IMR-90 (cell line): ENCODE measurements at regions not wholly inside any gene's neighbourhood (a gene's known extent, or its start where the extent isn't known, plus 50 kb on each side); places are given as distances from the start of the nearest gene placed in this dataset.

Experiments used
- ATAC-seq: fragments of 200-7000 bp; cut with Tn5 transposase; 2 replicates; pipeline ENCODE4 v1.9.1; 2020; ENCODE audit warnings: low read depth, mild to moderate bottlenecking, moderate library complexity
- BruUV-seq: library from RNA; stranded (reverse); fragments of 400-500 nt; replicated peaks from 2 replicates; lab custom pipeline; 2021; lab: Mats Ljungman, UMichigan
- CTCF ChIA-PET: fragments of 300-600 bp; formaldehyde crosslinking; extraction: SDS; loops from one replicate; lab custom pipeline; 2021; ENCODE audit warnings: antibody characterized with exemption; lab: Yijun Ruan, JAX
- POLR2A ChIA-PET: fragments of 300-600 bp; sonication (Branson Sonifier 250); formaldehyde crosslinking; loops from one replicate; lab custom pipeline; 2022; ENCODE audit warnings: antibody characterized with exemption; ENCODE audit not compliant: unreplicated experiment; lab: Charles Lee
- DNase-seq: peaks from one replicate; pipeline ENCODE4 v3.0.0; 2013
- H2AFZ ChIP-seq: replicated peaks from 2 replicates; pipeline ENCODE3; 2013; ENCODE audit warnings: low read length, mild to moderate bottlenecking; ENCODE audit not compliant: poor library complexity
- H2AK5ac ChIP-seq: 2 replicates; pipeline ENCODE4 v1.6.1; 2013; ENCODE audit warnings: low read depth, low read length, inconsistent platforms
- H2AK9ac ChIP-seq: replicated peaks from 2 replicates; pipeline ENCODE3; 2013; ENCODE audit warnings: mild to moderate bottlenecking, low read depth, low read length, moderate library complexity; ENCODE audit not compliant: poor library complexity
- H2BK120ac ChIP-seq: 2 replicates; pipeline ENCODE4 v1.6.1; 2013; ENCODE audit warnings: low read depth, low read length, inconsistent platforms
- H2BK15ac ChIP-seq: 3 replicates; pipeline ENCODE4 v1.6.1; 2013; ENCODE audit warnings: low read depth, low read length, inconsistent platforms
- H2BK20ac ChIP-seq: 2 replicates; pipeline ENCODE4 v1.6.1; 2013; ENCODE audit warnings: low read depth, mild to moderate bottlenecking, inconsistent platforms, low read length, moderate library complexity
- H2BK5ac ChIP-seq: 2 replicates; pipeline ENCODE4 v1.6.1; 2013; ENCODE audit warnings: mild to moderate bottlenecking, low read depth, low read length, inconsistent platforms; ENCODE audit not compliant: poor library complexity, severe bottlenecking
- H3K14ac ChIP-seq: replicated peaks from 2 replicates; pipeline ENCODE4 v1.6.1; 2013; ENCODE audit warnings: low read depth, low read length, inconsistent platforms
- H3K18ac ChIP-seq: 2 replicates; pipeline ENCODE4 v1.6.1; 2013; ENCODE audit warnings: low read depth, low read length, control low read depth
- H3K23ac ChIP-seq: 2 replicates; pipeline ENCODE4 v1.6.1; 2013; ENCODE audit warnings: low read depth, low read length, inconsistent platforms
- H3K27ac ChIP-seq: 2 replicates; pipeline ENCODE4 v1.5.1; 2013; ENCODE audit warnings: mild to moderate bottlenecking, control low read depth, low read length; ENCODE audit not compliant: insufficient read depth
- H3K27me3 ChIP-seq: 2 replicates; pipeline ENCODE4 v1.6.1; 2013; ENCODE audit warnings: low read length; ENCODE audit not compliant: control insufficient read depth, insufficient read depth
- H3K36me3 ChIP-seq: 2 replicates; pipeline ENCODE4 v1.6.1; 2013; ENCODE audit warnings: low read length, mixed read lengths; ENCODE audit not compliant: control insufficient read depth, insufficient read depth
- H3K4ac ChIP-seq: 2 replicates; pipeline ENCODE4 v1.6.1; 2013; ENCODE audit warnings: low read depth, low read length, inconsistent platforms
- H3K4me1 ChIP-seq: 2 replicates; pipeline ENCODE4 v1.6.1; 2013; ENCODE audit warnings: low read length, mixed read lengths; ENCODE audit not compliant: control insufficient read depth, insufficient read depth
- H3K4me2 ChIP-seq: 2 replicates; pipeline ENCODE4 v1.6.1; 2013; ENCODE audit warnings: low read depth, mild to moderate bottlenecking, control low read depth, low read length, moderate library complexity
- H3K4me3 ChIP-seq: 2 replicates; pipeline ENCODE4 v1.5.1; 2013; ENCODE audit warnings: low read depth, mild to moderate bottlenecking, control low read depth, low read length, moderate library complexity; ENCODE audit not compliant: insufficient read depth
- H3K56ac ChIP-seq: 2 replicates; pipeline ENCODE4 v1.6.1; 2013; ENCODE audit warnings: low read length, inconsistent platforms; ENCODE audit not compliant: insufficient read depth; ENCODE audit errors: extremely low read depth
- H3K79me1 ChIP-seq, 2 experiments: 2 replicates each; pipeline ENCODE4 v1.6.1; 2013; ENCODE audit warnings: low read length in 2 of 2, inconsistent platforms in 1 of 2, low read depth in 1 of 2
- H3K9ac ChIP-seq: 2 replicates; pipeline ENCODE4 v1.6.1; 2013; ENCODE audit warnings: low read depth, low read length, control low read depth
- H3K9me1 ChIP-seq: 2 replicates; pipeline ENCODE4 v1.6.1; 2013; ENCODE audit warnings: low read length, inconsistent platforms; ENCODE audit not compliant: insufficient read depth
- H3K9me3 ChIP-seq: 2 replicates; pipeline ENCODE4 v1.6.1; 2013; ENCODE audit warnings: low read length; ENCODE audit not compliant: control insufficient read depth, insufficient read depth
- H4K20me1 ChIP-seq: 2 replicates; pipeline ENCODE4 v1.6.1; 2013; ENCODE audit warnings: low read length, inconsistent platforms; ENCODE audit not compliant: insufficient read depth
- H4K5ac ChIP-seq: 2 replicates; pipeline ENCODE4 v1.6.1; 2013; ENCODE audit warnings: mild to moderate bottlenecking, low read depth, low read length, control low read depth
- H4K8ac ChIP-seq, 2 experiments: 2 replicates each; pipeline ENCODE4 v1.6.1; 2013; ENCODE audit warnings: low read depth in 2 of 2, low read length in 2 of 2, control low read depth in 1 of 2, inconsistent platforms in 1 of 2
- H4K91ac ChIP-seq: 2 replicates; pipeline ENCODE4 v1.6.1; 2013; ENCODE audit warnings: low read depth, low read length, inconsistent platforms; ENCODE audit not compliant: insufficient read depth
- CEBPB ChIP-seq: IDR thresholded peaks from 2 replicates; pipeline ENCODE4 v1.6.1; 2012; ENCODE audit warnings: low read depth, low read length, improper control_type of control experiment
- CHD1 ChIP-seq: IDR thresholded peaks from 2 replicates; pipeline ENCODE4 v1.6.1; 2012; ENCODE audit warnings: low read depth, low read length, improper control_type of control experiment
- POLR2A ChIP-seq: IDR thresholded peaks from 2 replicates; pipeline ENCODE4 v1.6.1; 2012; ENCODE audit warnings: mild to moderate bottlenecking, low read depth, low read length
- RFX5 ChIP-seq: IDR thresholded peaks from 2 replicates; pipeline ENCODE4 v1.8.0; 2012; ENCODE audit warnings: low read depth, mild to moderate bottlenecking, low read length, moderate library complexity
- WGBS, 2 experiments: methylation state at CpG; one replicate each; pipeline versions ENCODE4 v1.1.5 to v1.1.7; 2013; ENCODE audit warnings: missing lambda C conversion rate in 2 of 2; ENCODE audit not compliant: insufficient read length in 1 of 2; ENCODE audit errors: extremely low coverage in 2 of 2; 5-methylcytosine and 5-hydroxymethylcytosine counted together
- dilution Hi-C: fragments of 300-500 bp; cut with HindIII; formaldehyde crosslinking; loops from one replicate; pipeline ENCODE4 v1.14.3; 2018; ENCODE audit warnings: low sequenced_read_pairs; ENCODE audit not compliant: unreplicated experiment
- in situ Hi-C: fragments of 300-500 bp; cut with MboI; formaldehyde crosslinking; loops from 3 replicates; pipeline ENCODE4 v1.14.3; 2019; ENCODE audit warnings: low sequenced_read_pairs, inconsistent platforms, mixed read lengths
- intact Hi-C: fragments of 100-400 bp; cut with micrococcal nuclease; formaldehyde crosslinking; loops from 2 replicates; pipeline ENCODE4 v1.10.0; 2022

DNA sequence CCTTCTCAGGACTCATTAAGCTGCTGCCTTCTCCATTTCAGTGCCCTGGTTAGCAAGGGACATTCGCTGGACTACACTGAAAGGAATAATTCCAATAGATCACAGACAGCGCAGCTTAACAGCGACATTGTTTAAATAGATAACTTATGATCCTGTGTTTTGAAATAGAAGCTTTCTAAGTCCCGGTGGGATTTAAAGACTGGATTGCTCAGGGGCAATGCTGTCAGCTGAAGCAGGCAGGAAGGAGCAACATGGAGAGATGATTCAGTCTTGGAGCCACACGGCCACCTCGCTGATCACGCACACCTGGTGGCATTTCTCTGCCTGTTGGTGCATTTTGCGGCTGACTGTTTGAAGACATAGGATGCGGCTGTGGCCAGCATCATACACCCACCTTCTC lies 292.0 kb downstream of the FOXL1 start:
- in situ Hi-C loops (no loop called here), intact Hi-C loops (no loop called here), dilution Hi-C loops (no loop called here)
- Histone ChIP-seq H3K9ac (no peak overlapping the region), H3K18ac (no peak overlapping the region), H3K79me1 (no peaks in the 10 kb centered on the region), H3K4me2 (no peak overlapping the region), H3K4me3 (no peak overlapping the region), H4K8ac (no peak overlapping the region), H2BK15ac (no peak overlapping the region), H2AK9ac (no peak overlapping the region), H2AFZ (no peak overlapping the region), H3K23ac (no peak overlapping the region), H3K9me1 (no peaks in the 10 kb centered on the region; the same call in 1 of the 2 replicates), H4K5ac (no peak overlapping the region), H3K14ac (no peak overlapping the region), H2AK5ac (no peak overlapping the region), H2BK120ac (no peak overlapping the region), H3K4me1 (peaks cover 10% of the 10 kb centered on the region; the same call in 1 of the 2 replicates), H3K36me3 (no peaks in the 10 kb centered on the region), H2BK20ac (no peak overlapping the region), H2BK5ac (no peak overlapping the region), H3K27ac (no peak overlapping the region), H4K91ac (no peak overlapping the region), H3K4ac (no peak overlapping the region), H4K20me1 (no peaks in the 10 kb centered on the region), H3K9me3 (peaks cover 11% of the 10 kb centered on the region), H3K56ac (no peak overlapping the region), H3K27me3 (peaks cover 5% of the 10 kb centered on the region; the same call in 1 of the 2 replicates)
- ChIA-PET POLR2A (no interaction called here), CTCF (no interaction called here)
- BruUV-seq = no TSS peak
- DNase-seq (no peak), ATAC-seq (no peak)
- WGBS, 2 experiments = 80% methylated on average over 1 of the region's 9 CpGs; no CpG with 5 or more reads in 1 of the 2 experiments
- no peak for TF ChIP-seq CEBPB
- no peak for TF ChIP-seq POLR2A
- no peak for TF ChIP-seq CHD1
- no peak for TF ChIP-seq RFX5
